ENCODE measurements at regions not wholly inside any gene's neighbourhood (a gene's known extent, or its start where the extent isn't known, plus 50 kb on each side); places are given as distances from the start of the nearest gene placed in this dataset.
"Not testable (repeated sequence)": the region's sequence is repeated elsewhere in the genome, so short reads cannot be mapped to it uniquely, and the experiment has no call there.

GRCh38 chr6:152811785-152812184 lies 61.2 kb downstream of the VIP start:
- no peak for DNase-seq (ENCODE audit: low read depth)

- no peak for DNase-seq (ENCODE audit: low read depth)
These were observed 64.8 kb downstream of the VIP start for GRCh38 chr6:152815230-152815872.

DNA sequence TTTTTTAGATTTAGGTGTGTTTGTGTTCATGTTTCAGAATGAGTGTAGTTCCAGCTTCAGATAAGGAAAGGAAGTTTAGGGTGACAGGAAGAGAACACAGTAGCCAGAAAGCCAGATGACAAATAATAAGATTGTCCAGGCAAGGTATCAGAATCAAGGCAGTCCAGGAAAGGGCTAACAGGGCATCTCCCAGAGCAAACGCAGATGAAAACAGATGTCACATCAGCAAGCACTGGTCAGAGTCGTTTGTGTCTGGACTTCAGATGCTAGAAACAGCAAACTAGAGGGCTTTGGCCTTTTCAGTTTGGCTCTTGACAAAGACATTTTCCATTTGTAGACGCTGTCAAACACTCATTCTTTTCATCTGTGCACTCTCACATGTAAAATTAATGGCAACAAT lies 65.5 kb downstream of the VIP start:
- DNase-seq (ENCODE audit: low read depth), result no peak

DNA sequence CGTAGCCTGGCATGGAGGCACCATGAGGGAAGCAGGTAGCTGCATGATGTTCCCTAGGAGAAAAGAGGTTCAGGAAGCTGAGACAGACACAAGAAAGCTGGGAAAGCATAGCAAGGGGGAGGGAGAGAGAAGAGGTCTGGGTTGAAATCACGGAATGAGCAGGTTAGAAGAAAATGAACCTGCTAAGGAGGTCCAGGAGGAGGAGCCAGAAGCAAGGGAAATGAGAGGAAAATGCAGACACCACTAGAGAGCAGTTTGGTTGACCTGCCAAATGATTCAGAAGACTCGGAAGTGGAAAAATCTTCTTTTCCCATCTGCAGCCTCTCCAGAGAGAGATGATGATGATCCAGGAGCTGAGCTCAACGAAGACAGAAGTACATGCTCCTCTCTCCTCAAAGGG lies 70.9 kb downstream of the VIP start:
- no peak for DNase-seq (ENCODE audit: low read depth)

DNA sequence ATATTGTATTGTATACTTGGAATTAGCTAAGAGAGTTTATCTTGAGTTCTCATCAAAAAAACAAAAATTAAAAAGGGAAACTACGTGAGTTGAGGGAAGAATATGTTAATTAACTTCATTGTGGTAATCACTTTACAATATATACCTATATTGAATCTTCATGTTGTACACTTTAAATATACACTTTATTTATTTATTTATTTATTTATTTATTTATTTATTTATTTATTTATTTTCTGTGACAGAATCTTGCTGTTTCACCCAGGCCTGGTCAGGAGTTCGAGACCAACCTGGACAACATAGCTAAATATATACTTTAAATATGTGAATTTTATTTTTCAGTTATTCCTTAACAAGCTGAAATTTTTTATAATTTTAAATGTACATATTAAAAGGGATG lies 74.1 kb downstream of the VIP start:
- no peak for DNase-seq (ENCODE audit: low read depth)

DNA sequence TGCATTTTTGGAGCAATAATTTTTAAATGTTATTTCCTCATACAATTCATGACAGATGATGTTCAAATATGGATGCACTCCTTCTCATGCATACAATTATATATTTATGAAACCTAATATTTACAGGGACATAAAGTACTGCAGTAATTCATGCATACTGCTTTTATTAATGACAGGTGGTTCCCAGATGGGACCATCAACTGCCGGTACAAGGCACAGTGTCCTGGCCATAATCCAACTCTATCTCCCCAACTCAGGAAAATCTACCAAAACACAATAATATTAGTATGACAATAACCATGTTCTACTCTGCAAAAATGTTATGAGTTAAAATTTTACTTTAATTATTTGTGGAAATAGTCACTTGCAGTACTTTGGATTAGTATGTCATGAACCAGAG lies 77.8 kb downstream of the VIP start:
- no peak for DNase-seq (ENCODE audit: low read depth)

DNA sequence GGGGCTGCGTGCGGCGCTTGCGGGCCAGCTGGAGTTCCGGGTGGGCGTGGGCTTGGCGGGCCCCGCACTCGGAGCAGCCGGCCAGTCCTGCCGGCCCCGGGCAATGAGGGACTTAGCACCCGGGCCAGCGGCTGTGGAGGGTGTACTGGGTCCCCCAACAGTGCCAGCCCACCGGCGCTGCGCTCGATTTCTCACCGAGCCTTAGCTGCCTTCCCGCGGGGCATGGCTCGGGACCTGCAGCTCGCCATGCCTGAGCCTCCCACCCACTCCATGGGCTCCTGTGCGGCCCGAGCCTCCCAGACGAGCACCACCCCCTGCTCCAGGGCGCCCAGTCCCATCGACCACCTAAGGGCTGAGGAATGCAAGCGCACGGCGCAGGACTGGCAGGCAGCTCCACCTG lies 83.8 kb downstream of the VIP start:
- DNase-seq (ENCODE audit: low read depth), result not testable (repeated sequence)

DNA sequence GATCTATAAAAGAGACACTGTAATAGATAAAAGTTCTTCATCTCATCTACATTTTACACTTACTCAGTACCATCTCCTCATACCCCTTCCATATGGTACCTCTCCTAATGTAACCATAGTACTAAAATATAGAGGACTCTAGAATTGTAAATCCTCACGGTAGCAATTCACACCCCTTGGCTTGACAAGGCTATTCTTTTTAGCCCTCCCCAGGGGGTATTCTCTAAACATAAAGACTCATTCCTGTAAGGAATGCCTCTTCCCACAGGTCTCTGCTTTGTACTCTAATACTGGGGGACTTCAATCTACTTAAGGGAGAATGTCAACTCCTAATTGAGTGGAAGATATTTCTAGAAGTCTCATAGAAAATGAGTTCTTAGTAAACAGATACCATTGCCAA lies 85.9 kb downstream of the VIP start:
- DNase-seq (ENCODE audit: low read depth), result no peak

DNA sequence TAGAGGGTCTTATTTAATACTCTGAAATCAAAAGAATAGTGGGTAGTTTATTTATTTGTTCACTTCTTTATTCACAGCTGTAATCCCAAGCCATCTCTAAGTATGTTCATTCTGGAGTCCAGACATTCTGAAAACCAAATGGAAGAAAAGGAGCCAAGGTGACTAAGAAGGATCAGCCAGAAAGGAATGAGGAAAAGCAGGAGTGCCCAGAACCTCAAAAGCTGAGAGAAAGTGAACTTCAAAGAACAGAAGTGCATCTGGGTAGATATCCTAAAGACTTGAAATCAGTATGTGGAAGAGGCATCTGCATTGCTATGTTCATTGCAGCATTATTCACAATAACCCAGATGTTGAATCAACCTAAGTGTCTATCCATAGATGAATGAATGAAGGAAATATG lies 94.8 kb downstream of the VIP start:
- DNase-seq (ENCODE audit: low read depth), result no peak

DNA sequence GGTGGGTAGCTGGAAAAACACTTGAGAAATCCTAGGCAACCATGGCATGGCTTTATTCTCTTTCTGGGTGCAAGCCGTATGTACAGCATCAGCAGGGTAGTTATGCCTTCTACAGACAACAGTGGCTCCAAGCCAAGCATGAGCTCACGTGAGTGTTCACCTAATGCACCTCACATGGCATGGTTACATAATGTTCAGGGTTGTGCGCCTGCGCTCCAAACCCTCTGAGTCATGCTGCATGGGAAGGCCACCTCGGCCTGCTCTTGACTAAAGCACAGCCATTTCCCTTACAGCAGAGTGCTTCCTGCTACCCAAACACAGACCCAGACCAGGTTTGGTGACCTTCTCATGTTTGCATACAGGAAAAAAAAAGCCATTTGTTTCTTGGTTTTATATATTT lies 96.2 kb downstream of the VIP start:
- no peak for DNase-seq (ENCODE audit: low read depth)

GRCh38 chr6:152848919-152849318 lies 98.3 kb downstream of the VIP start:
- DNase-seq (ENCODE audit: low read depth), result no peak

GRCh38 chr6:152854086-152854795 lies 103.6 kb downstream of the VIP start:
- DNase-seq (ENCODE audit: low read depth), result no peak

- no peak for DNase-seq (ENCODE audit: low read depth)
These were observed 107.5 kb downstream of the VIP start for GRCh38 chr6:152858141-152858540.

DNA sequence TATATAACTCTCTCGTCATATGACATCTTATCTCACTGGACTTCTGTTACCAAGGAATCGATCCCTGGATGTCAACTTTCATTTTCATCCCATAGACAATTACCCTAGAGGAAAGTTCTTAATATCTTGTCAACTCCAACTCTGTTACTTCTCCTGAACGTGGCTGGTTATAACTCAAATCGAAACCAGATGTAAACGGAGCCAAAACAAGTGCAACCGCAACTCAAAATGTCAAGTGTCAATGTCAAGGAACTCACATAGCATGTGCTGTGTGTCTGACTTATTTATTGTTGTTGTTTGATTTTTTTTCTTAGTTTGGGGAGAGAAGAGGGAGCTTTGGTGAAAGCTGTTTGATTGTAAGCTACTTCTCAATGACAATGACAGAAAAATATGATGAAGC lies 108.6 kb downstream of the VIP start:
- no peak for DNase-seq (ENCODE audit: low read depth)

- peak; percentile 71 for DNase-seq (ENCODE audit: low read depth)
These were observed 113.2 kb downstream of the VIP start for GRCh38 chr6:152863618-152864326.

GRCh38 chr6:152874267-152874666 lies 108.6 kb downstream of the FBXO5 start:
- no peak for DNase-seq (ENCODE audit: low read depth)

DNA sequence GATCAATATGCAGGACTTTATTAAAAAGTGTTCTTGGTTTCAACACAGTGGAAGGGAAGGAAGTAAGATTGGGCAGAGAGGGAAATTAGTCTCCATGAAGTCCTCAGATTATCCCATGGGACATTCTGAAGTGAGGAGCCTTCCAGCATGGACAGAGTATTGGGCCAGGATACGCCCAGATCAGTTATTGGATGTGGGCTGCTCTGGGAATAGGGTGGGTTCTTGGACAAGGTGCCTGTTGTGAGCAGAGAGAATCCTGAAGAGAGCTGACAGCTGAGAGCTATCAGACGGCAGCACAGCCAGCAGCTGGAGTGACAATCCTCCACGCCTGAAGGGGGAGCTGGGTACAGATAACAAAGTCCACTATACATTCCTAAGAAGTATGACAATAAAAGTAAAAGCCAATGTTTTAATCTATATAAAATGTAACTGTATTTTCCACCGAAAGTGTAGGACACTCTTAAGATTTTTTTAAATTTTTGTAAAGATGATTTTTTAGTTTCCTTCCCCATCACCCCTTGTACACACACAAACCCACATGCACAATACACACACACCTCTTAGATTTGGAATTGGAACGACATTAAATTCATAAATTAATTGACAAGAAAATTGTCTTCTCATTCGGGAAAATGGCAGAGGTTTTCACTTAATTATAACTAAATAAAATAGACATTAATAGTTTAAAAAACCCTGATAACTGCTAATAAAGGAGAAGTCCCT lies 107.8 kb downstream of the FBXO5 start:
- DNase-seq (ENCODE audit: low read depth), result no peak

- no peak for DNase-seq (ENCODE audit: low read depth)
These were observed 103.2 kb downstream of the FBXO5 start for GRCh38 chr6:152879681-152880080.

- DNase-seq (ENCODE audit: low read depth), result no peak
These were observed 89.7 kb downstream of the FBXO5 start for GRCh38 chr6:152893187-152893586.

GRCh38 chr6:152896923-152897322 lies 85.9 kb downstream of the FBXO5 start:
- no peak for DNase-seq (ENCODE audit: low read depth)

DNA sequence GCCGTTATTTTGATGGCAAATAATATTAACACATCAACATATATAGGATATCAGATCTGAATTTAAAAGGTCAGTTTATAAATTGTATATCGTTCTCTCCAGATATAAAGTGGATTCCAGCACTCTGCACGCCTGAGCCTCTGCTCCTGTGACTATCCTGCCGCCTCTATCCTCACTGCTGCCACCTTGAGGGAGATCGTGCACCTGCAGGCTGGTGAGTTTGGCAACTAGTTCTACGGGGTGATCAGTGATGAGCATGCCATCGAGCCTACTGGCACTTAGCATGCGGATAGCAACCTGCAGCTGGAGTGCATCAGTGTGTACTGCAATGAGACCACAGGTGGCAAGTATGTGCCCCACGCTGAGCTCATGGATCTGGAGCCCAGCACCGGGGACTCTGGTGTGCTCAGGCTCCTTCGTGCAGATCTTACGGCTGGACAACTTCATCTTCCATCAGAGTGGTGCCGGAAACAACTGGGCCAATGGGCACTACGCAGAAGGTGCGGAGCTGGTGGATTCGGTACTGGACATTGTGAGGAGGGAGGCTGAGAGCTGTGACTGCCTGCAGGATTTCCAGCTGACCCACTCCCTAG lies 84.9 kb downstream of the FBXO5 start:
- DNase-seq (ENCODE audit: low read depth), result peak; percentile 44

- DNase-seq (ENCODE audit: low read depth), result no peak
These were observed 78.2 kb downstream of the FBXO5 start for GRCh38 chr6:152904678-152905077.
